Activated CD4-positive, alpha-beta T cell treated with anti-CD3 and anti-CD28 coated beads for 4 hours (primary cell): ENCODE measurements at regions not wholly inside any gene's neighbourhood (a gene's known extent, or its start where the extent isn't known, plus 50 kb on each side); places are given as distances from the start of the nearest gene placed in this dataset.
"Not testable (repeated sequence)": the region's sequence is repeated elsewhere in the genome, so short reads cannot be mapped to it uniquely, and the experiment has no call there.

ENCODE experiments used
- DNase-seq, 2 donors: peaks; one replicate each; pipeline ENCODE4 v3.0.0-alpha.2; 2020

- no peak for DNase-seq
These were observed 621.2 kb downstream of the REEP3 start for GRCh38 chr10:64142395-64142794.

DNA sequence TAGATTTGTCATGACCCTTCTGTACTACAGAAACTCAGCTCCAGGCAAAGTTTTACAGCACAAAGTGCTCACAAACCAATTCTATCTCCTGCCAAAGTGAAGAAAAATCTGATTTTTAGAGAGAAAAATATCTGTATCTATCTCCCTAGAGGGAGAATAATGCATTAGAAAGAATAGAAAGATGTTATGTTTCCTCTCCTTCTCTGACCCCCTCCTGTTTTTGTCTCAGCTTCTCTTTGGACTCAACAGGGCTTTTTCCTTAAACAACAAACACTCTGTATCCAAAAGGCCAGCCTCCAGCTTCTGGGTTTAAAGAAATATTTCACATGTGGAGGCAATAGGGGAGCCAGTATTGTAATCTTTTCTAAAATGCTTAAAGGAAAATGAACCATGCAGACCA, 627.4 kb downstream of the REEP3 start:
- no peak for DNase-seq

GRCh38 chr10:64156166-64156565, 635.0 kb downstream of the REEP3 start:
- no peak for DNase-seq

- no peak for DNase-seq
These were observed 637.4 kb downstream of the REEP3 start for GRCh38 chr10:64158551-64158950.

DNA sequence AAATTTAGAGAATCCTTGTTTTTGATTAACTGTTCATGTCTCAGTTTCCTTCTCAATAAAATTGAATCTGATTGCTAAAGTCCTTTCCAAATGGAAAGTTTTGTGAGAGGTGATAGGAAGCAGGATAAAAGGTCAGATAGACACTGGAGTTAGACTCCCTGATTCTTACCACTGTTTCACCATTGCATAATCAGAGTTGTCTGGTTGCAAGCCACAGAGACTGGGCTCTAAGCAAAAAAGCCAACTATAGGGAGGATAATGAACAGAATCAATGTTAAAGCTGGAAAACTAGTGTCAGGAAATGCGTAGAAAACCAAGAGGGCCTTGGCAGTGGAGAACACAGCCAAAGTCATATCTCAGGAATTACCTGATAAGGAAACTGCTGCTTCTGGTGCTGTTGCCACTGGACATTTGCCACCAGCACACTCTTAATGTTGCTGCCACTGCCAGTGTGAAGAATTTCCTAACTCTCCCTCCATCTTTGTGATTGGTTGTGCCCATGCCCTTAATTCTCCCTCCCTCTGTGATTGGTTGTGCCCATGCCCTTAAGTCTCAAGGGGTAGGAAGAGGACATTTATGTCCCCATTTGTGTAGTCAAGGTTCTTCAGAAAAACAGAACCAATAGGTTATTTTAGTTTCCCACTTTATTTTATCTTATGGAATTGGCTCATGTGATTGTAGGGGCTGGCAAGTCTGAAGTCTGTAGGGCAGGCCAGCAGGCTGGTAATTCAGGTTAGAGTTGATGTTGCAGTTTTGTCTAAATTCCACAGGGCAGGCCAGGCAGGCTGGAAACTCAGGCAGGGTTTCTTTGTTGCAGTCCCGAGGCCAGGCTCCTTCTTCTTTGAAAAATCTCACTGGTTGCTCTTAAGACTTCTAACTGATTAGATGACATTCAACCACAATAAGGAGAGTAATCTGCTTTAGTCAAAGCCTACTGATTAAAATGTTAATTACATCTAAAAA, 639.0 kb downstream of the REEP3 start:
- no peak for DNase-seq

DNA sequence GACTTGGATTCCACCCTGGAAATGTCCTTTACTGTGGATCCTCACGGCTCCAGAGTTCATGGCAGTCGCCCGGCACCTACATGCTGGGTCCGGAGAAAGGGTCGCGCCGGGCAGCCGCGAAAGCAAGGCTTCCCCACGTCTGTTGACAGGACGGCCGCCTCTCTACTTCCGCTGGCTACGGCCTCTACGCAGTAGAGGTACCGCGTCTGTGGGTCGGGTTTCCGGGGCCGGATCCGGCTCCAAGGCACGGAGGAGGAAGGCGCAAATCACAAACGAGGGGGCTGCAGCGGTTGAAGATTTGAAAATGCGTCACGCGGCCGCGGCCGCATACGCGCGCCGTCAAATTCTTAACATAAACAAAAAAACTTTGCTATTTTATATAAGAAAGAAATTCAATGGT, 649.6 kb downstream of the REEP3 start:
- DNase-seq: no peak

- DNase-seq: no peak
These were observed 652.6 kb downstream of the REEP3 start for GRCh38 chr10:64173826-64174225.

GRCh38 chr10:64174666-64175255, 653.6 kb downstream of the REEP3 start:
- no peak for DNase-seq

DNA sequence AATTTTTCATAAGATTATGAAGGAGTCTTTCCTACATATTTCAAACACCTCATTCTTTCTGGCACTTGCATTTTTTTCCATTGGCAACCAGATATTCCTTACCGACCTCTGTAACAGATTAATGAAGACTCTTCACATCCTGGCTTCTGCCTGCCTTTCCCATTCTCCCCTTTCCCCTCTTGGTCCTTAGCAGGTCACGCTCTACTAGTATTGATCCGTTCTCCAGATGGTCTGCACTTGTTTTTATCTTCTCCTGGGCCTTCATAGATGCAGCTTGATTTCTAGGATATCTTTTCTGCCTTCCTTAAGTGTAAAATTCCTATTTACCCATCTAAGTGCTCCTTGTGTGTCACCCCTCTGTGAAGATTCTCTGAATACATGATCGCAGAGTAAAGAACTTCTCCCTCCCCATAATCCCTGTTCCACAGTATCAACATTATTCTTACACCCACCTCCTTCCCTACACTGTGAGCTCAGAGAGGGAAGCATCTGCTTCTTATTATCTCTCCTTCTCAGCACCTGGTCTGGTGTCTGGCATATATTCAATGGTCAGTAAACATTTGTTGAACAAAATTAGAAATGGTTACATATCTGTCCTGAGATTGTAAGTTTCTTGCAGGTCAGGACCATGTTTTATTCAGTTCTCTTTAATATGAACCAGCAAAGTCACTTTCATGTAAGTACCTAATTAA, 654.2 kb downstream of the REEP3 start:
- DNase-seq: no peak

DNA sequence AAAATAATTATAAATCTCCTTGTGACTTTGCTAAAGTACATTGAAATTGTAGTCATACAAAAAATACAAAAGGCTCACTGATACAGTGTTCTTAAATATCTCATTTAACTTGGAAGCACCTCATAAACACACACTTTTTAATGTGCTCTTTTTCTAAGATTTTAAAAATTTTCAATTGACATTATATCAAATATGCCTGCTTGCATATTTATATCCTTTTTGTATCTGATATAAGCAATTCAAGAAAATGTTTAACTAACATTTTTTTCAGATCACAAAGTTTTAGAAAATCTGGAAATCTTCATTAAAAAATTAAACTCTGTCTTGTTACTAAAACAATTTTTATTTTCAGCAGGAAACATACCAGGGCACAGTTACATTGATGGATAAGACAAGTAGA, 661.5 kb downstream of the REEP3 start:
- DNase-seq: no peak

DNA sequence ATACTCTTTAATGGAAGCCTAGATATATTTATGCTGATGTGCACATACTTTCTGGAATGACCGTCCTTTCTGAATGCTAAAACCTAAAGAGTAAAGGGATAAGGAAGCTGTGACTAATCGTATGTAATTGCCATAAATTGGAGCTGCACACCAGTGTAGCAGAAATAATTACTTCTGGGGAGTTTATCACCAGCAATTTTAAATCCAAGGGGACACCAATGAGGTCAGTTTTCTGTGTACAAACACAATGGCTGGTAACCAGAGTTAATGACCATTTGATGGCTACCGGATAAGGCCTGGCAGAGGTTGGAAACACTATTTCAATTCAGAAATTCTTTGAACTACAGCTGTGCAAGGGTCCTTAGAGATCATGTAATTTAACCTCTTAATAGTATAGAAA, 670.1 kb downstream of the REEP3 start:
- no peak for DNase-seq

DNA sequence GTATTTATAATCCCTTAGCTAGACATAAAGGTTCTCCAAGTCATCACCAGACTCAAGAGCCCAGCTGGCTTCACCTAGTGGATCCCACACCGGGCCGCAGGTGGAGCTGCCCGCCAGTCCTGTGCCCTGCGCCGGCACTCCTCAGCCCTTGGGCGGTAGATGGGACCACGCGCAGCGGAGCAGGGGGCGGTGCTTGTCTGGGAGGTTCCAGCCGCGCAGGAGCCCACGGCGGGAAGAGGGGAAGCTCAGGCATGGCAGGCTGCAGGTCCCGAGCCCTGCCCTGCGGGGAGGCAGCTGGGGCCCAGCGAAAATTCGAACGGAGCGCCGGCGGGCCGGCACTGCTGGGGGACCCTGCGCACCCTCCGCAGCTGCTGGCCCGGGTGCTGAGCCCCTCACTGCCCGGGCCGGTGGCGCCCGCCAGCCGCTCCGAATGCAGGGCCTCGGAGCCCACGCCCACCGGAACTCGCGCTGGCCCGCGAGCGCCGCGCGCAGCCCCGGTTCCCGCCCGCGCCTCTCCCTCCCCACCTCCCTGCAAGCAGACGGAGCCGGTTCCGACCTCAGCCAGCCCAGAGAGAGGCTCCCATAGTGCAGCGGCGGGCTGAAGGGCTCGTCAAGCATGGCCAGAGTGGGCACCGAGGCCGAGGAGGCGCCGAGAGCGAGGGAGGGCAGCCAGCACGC, 675.6 kb downstream of the REEP3 start:
- DNase-seq: no peak

DNA sequence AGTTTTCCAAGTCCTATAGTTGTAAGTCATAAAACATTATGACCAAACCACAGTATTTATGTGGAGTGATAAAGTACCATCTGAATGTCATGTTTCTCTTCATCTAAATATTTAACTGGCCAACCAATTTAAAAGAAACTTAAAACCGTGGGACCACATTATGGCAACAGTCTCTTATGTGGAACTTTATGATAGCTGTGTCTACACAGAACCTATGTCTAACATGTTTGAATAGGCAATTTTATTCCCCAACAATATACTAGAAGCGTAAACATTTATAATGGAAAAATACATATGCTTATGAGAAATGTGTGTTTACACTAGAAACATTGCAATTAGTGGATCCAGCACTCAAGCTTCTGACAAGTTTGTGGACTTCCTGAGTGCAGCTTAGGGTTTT, 680.7 kb downstream of the REEP3 start:
- no peak for DNase-seq

DNA sequence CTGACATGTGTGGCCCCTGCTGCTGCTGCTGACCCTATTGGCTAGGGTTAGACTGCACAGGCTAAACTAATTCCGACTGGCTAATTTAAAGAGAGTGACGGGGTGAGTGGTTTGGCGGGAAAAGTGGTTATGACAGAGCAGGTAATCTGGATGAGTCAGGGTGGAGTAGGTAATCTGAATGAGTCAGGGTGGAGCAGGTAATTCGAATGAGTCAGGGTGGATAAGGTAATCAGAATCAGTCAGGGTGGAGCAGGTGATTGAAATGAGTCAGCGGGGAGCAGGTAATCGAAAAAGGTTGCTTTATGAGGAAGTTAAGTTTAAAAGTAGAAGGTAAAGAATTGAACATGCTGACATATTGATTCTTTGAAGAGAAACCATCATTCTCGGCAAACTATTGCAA, 683.3 kb downstream of the REEP3 start:
- DNase-seq: not testable (repeated sequence)

GRCh38 chr10:64206409-64206808, 685.2 kb downstream of the REEP3 start:
- DNase-seq: no peak

DNA sequence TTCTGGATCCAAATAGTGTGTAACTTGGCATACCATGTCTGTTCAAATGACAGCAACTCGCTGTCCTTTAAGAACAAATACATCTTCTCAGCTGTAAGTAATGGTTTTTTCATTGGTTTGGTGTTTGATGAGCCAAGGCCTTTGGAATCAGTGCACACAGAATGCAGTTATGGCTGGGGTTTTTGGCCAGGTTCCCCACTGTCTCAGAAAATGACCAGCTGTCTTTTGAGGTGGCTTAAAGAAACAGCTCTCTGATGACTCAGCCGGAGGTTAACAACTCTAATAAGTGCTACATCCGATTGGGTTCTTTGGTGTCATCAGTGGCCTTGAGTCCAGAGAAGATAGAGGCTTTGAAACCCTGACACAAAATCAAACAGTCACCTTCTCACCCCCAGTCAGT, 688.4 kb downstream of the REEP3 start:
- DNase-seq: no peak

- DNase-seq: no peak
These were observed 689.0 kb downstream of the REEP3 start for GRCh38 chr10:64210211-64210610.

DNA sequence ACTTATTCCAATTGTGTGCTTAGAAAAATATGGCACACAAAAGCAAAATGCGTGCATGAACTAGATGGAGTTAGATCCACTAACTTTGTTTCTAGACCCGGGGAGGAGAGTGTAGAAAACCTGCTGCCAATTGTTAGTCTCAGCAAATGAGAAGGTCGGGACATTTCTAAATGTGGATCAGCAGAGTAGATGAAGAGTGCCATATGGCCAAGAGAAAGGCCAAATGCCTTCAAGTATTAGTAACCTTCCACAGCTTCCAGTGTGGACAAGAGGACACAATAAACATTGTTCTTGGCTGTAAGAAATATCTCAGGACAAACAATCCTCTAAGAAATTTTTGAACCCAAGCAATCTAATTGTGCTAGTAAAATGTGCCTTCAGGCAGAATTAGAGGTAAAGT, 690.3 kb downstream of the REEP3 start:
- DNase-seq: no peak

- no peak for DNase-seq
These were observed 693.9 kb downstream of the REEP3 start for GRCh38 chr10:64215088-64215487.

- DNase-seq: no peak
These were observed 698.2 kb downstream of the REEP3 start for GRCh38 chr10:64219271-64220025.

DNA sequence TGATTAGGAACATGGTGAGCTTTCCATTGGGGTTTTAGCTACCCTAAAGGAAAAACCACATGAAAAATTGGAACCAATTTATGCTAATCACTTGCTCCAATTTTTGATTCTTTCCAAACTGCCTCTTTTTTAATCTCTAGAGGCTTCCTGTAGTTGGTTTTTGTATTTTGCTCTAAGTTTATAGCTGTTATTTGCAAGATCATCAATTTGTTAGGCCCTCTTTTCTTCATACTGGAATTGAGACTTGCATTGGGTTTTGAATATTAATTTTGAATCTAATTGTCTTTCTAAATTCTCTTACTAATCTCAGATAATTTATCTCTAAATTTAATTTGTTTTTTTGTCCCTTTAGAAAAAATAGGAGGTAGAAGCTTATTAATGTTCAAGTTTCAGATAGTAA, 713.3 kb downstream of the REEP3 start:
- DNase-seq: no peak

- no peak for DNase-seq
These were observed 736.5 kb downstream of the REEP3 start for GRCh38 chr10:64257704-64258103.

- no peak for DNase-seq
These were observed 739.9 kb downstream of the REEP3 start for GRCh38 chr10:64261092-64261491.
